Osteocyte (in vitro differentiated cells): ENCODE measurements at regions not wholly inside any gene's neighbourhood (a gene's known extent, or its start where the extent isn't known, plus 50 kb on each side); places are given as distances from the start of the nearest gene placed in this dataset.

Experiments
- DNase-seq: peaks from one replicate; pipeline ENCODE4 v3.0.0; 2021; ENCODE audit warnings: mixed read lengths; ENCODE audit not compliant: unreplicated experiment; ENCODE audit errors: extremely low spot score
- H3K27ac Mint-ChIP-seq: one replicate; pipeline ENCODE4 v1.8.0; 2021; ENCODE audit warnings: mild to moderate bottlenecking, mixed read lengths; ENCODE audit not compliant: unreplicated experiment
- H3K27me3 Mint-ChIP-seq: one replicate; pipeline ENCODE4 v1.8.0; 2021; ENCODE audit warnings: mixed read lengths; ENCODE audit not compliant: unreplicated experiment
- H3K36me3 Mint-ChIP-seq: one replicate; pipeline ENCODE4 v1.8.0; 2021; ENCODE audit warnings: mixed read lengths; ENCODE audit not compliant: unreplicated experiment
- H3K4me1 Mint-ChIP-seq: one replicate; pipeline ENCODE4 v1.8.0; 2021; ENCODE audit warnings: mixed read lengths; ENCODE audit not compliant: unreplicated experiment
- H3K4me3 Mint-ChIP-seq: one replicate; pipeline ENCODE4 v1.8.0; 2021; ENCODE audit warnings: mild to moderate bottlenecking, moderate library complexity, mixed read lengths; ENCODE audit not compliant: unreplicated experiment
- H3K9me3 Mint-ChIP-seq: one replicate; pipeline ENCODE4 v1.8.0; 2021; ENCODE audit warnings: mixed read lengths; ENCODE audit not compliant: unreplicated experiment
- CTCF ChIP-seq: fragments of 200-600 bp; sonication (generic); IDR thresholded peaks from 2 replicates; pipeline ENCODE4 v1.5.0; 2021; ENCODE audit warnings: antibody characterized with exemption, mild to moderate bottlenecking, moderate library complexity

- H3K9me3 Mint-ChIP-seq = peaks cover 4% of the 10 kb centered on the region
- no peak overlapping the region for H3K4me3 Mint-ChIP-seq
- H3K36me3 Mint-ChIP-seq = no peaks in the 10 kb centered on the region
- H3K4me1 Mint-ChIP-seq = peaks cover 10% of the 10 kb centered on the region
- no peaks in the 10 kb centered on the region for H3K27me3 Mint-ChIP-seq
- no peak overlapping the region for H3K27ac Mint-ChIP-seq
- DNase-seq = no peak
- no peak for TF ChIP-seq CTCF
These were observed 191.4 kb downstream of the KITLG start for GRCh38 chr12:88388566-88389540.

- H3K9me3 Mint-ChIP-seq = peaks cover 9% of the 10 kb centered on the region
- H3K4me1 Mint-ChIP-seq = peaks cover 10% of the 10 kb centered on the region
- no peak overlapping the region for H3K27ac Mint-ChIP-seq
- no peak for TF ChIP-seq CTCF
- H3K4me3 Mint-ChIP-seq = no peak overlapping the region
- DNase-seq = no peak
- no peaks in the 10 kb centered on the region for H3K27me3 Mint-ChIP-seq
- no peaks in the 10 kb centered on the region for H3K36me3 Mint-ChIP-seq
These were observed 189.5 kb downstream of the KITLG start for GRCh38 chr12:88390811-88391210.

- peaks cover 9% of the 10 kb centered on the region for H3K9me3 Mint-ChIP-seq
- H3K27me3 Mint-ChIP-seq = no peaks in the 10 kb centered on the region
- no peak for TF ChIP-seq CTCF
- peak overlapping the region; percentile 12 for H3K27ac Mint-ChIP-seq
- H3K36me3 Mint-ChIP-seq = no peaks in the 10 kb centered on the region
- peaks cover 10% of the 10 kb centered on the region for H3K4me1 Mint-ChIP-seq
- DNase-seq = no peak
- no peak overlapping the region for H3K4me3 Mint-ChIP-seq
These were observed 188.7 kb downstream of the KITLG start for GRCh38 chr12:88391556-88391955.

DNA sequence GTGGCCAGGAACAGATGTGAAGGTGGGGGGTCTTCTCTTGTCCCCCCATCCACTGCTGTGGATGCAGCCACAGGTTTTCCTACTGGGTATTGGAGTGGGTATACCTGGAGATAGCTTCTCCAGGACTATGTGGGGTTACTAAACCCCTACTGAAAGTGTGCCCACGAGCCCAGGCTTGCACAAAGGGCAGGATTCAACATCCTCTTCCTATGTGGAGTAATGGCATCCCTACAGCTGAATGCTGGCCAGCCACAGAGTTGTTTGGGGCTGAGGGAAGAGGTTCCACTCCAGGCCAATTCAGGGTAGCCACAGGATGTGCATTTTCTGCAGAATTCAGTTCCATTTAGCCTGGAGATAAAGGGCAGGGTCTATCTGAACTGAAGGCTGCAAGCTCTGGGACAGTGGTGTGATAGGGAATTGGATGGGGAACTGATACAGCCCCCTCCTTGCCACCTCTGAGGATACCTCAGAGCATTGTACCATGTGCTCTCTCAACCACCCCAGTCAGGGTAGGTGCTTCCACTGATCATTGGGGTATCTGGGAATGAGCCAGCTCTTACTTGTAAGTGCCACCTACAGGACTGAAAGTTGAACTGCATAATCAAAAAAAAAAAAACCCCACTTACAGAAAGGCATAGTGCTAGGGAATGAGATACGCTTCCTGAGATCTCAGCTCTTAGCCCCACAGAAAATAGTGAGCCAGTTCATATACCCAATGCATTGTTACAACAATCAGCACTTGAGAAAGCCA, 187.1 kb downstream of the KITLG start:
- H3K4me3 Mint-ChIP-seq = no peak overlapping the region
- H3K9me3 Mint-ChIP-seq = peaks cover 9% of the 10 kb centered on the region
- no peak for DNase-seq
- no peaks in the 10 kb centered on the region for H3K36me3 Mint-ChIP-seq
- no peak overlapping the region for H3K27ac Mint-ChIP-seq
- H3K4me1 Mint-ChIP-seq = peaks cover 10% of the 10 kb centered on the region
- no peaks in the 10 kb centered on the region for H3K27me3 Mint-ChIP-seq
- TF ChIP-seq CTCF = peak; percentile 36

DNA sequence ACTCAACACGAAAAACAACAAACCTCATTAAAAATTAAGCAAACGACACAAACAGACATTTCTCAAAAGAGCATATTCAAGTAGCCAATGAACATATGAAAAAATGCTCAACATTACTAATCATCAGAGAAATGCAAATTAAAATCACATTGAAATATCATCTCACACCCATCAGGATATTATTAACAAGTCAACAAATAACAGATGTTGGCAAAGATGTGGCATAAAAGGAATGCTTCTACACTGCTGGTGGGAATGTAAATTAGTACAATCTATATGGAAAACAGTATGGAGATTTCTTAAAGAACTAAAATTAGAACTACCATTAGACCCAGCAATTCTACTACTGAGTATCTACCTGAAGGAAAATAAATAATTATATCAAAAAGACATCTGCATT, 182.2 kb downstream of the KITLG start:
- Mint-ChIP-seq H3K27me3 (no peaks in the 10 kb centered on the region), H3K9me3 (peaks cover 9% of the 10 kb centered on the region), H3K36me3 (no peaks in the 10 kb centered on the region), H3K4me3 (no peak overlapping the region), H3K4me1 (peaks cover 11% of the 10 kb centered on the region), H3K27ac (no peak overlapping the region)
- DNase-seq = no peak
- TF ChIP-seq CTCF = no peak
